Gastroesophageal sphincter (tissue), 3 donors: ENCODE measurements at regions not wholly inside any gene's neighbourhood (a gene's known extent, or its start where the extent isn't known, plus 50 kb on each side); places are given as distances from the start of the nearest gene placed in this dataset.

Source experiments
- POLR2A ChIP-seq, 2 donors: fragments of 450-650 bp; IDR thresholded peaks; one replicate each; pipeline ENCODE4 v1.6.1; 2017; ENCODE audit warnings: antibody characterized with exemption in 2 of 2, mild to moderate bottlenecking in 2 of 2, moderate library complexity in 1 of 2
- TF ChIP-seq, protein P1 (sequence below), 4 experiments: fragments of 200-600 bp in 2 of 4; fragments of 450-650 bp in 2 of 4; sonication (generic) in 1 of 4; IDR thresholded peaks; one replicate each; pipeline ENCODE4 v1.5.1; 2017 to 2019; ENCODE audit warnings: antibody characterized with exemption in 4 of 4, mild to moderate bottlenecking in 2 of 4, moderate library complexity in 2 of 4

GRCh38 chr7:121810831-121811672, 61.9 kb upstream of the PTPRZ1 start:
- TF ChIP-seq, protein P1, sequence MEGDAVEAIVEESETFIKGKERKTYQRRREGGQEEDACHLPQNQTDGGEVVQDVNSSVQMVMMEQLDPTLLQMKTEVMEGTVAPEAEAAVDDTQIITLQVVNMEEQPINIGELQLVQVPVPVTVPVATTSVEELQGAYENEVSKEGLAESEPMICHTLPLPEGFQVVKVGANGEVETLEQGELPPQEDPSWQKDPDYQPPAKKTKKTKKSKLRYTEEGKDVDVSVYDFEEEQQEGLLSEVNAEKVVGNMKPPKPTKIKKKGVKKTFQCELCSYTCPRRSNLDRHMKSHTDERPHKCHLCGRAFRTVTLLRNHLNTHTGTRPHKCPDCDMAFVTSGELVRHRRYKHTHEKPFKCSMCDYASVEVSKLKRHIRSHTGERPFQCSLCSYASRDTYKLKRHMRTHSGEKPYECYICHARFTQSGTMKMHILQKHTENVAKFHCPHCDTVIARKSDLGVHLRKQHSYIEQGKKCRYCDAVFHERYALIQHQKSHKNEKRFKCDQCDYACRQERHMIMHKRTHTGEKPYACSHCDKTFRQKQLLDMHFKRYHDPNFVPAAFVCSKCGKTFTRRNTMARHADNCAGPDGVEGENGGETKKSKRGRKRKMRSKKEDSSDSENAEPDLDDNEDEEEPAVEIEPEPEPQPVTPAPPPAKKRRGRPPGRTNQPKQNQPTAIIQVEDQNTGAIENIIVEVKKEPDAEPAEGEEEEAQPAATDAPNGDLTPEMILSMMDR (IDR thresholded peaks at IDR 0.05), result no peak
- TF ChIP-seq POLR2A (IDR thresholded peaks at IDR 0.05), result no peak
